OCI-LY7 (cell line): ENCODE measurements at regions not wholly inside any gene's neighbourhood (a gene's known extent, or its start where the extent isn't known, plus 50 kb on each side); places are given as distances from the start of the nearest gene placed in this dataset.

Experiments
- EZH2phosphoT487 ChIP-seq: fragments of 200-600 bp; sonication (generic); IDR thresholded peaks from 2 replicates; pipeline ENCODE4 v1.6.1; 2018; ENCODE audit warnings: low read depth, borderline replicate concordance, mild to moderate bottlenecking, mixed run types, antibody characterized with exemption, low read length, moderate library complexity, mixed read lengths
- TF ChIP-seq, protein P1 (sequence below): fragments of 200-600 bp; sonication (generic); conservative IDR thresholded peaks from 2 replicates; pipeline ENCODE4 v1.5.1; 2014; ENCODE audit warnings: mild to moderate bottlenecking, antibody characterized with exemption, low read length, moderate library complexity, mixed read lengths

DNA sequence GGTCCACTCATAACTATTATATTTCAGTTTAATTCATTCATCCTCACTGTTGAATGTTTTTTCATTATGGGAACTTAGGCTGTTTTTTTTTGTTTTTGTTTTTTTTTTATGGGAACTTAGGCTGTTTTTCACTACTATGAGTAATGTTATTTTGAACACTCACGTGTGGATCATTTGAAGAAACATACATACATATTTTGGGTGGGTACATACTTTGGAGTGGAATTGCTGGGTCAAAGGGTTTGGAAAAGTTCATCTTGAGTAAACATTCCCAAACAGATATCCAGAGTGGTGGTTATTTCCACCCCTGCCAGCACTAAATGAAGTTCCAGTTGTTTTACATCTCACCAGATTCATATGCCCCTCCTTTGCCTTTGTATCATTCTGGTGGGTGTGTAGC is 584.4 kb downstream of the PSAT1 start:
- TF ChIP-seq, protein P1, sequence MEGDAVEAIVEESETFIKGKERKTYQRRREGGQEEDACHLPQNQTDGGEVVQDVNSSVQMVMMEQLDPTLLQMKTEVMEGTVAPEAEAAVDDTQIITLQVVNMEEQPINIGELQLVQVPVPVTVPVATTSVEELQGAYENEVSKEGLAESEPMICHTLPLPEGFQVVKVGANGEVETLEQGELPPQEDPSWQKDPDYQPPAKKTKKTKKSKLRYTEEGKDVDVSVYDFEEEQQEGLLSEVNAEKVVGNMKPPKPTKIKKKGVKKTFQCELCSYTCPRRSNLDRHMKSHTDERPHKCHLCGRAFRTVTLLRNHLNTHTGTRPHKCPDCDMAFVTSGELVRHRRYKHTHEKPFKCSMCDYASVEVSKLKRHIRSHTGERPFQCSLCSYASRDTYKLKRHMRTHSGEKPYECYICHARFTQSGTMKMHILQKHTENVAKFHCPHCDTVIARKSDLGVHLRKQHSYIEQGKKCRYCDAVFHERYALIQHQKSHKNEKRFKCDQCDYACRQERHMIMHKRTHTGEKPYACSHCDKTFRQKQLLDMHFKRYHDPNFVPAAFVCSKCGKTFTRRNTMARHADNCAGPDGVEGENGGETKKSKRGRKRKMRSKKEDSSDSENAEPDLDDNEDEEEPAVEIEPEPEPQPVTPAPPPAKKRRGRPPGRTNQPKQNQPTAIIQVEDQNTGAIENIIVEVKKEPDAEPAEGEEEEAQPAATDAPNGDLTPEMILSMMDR: no peak
- no peak for TF ChIP-seq EZH2phosphoT487
